Nephron progenitor cell (in vitro differentiated cells): ENCODE measurements at regions not wholly inside any gene's neighbourhood (a gene's known extent, or its start where the extent isn't known, plus 50 kb on each side); places are given as distances from the start of the nearest gene placed in this dataset.

Experiments used
- DNase-seq: peaks from one replicate; pipeline ENCODE4 v3.0.0; 2021
- H3K27ac Mint-ChIP-seq: 2 replicates; pipeline ENCODE4 v1.8.0; 2021; ENCODE audit warnings: mild to moderate bottlenecking, moderate library complexity, mixed read lengths
- H3K27me3 Mint-ChIP-seq: 2 replicates; pipeline ENCODE4 v1.8.0; 2021; ENCODE audit warnings: mild to moderate bottlenecking, low read depth, mixed read lengths; ENCODE audit not compliant: poor library complexity
- H3K36me3 Mint-ChIP-seq: 2 replicates; pipeline ENCODE4 v1.8.0; 2021; ENCODE audit warnings: low read depth, mixed read lengths
- H3K4me1 Mint-ChIP-seq: 2 replicates; pipeline ENCODE4 v1.8.0; 2021; ENCODE audit warnings: mixed read lengths
- H3K4me3 Mint-ChIP-seq: 2 replicates; pipeline ENCODE4 v1.8.0; 2021; ENCODE audit warnings: mild to moderate bottlenecking, moderate library complexity, mixed read lengths
- H3K9me3 Mint-ChIP-seq: 2 replicates; pipeline ENCODE4 v1.8.0; 2021; ENCODE audit warnings: mild to moderate bottlenecking, moderate library complexity, mixed read lengths
- TF ChIP-seq, protein P1 (sequence below): fragments of 200-600 bp; sonication (generic); IDR thresholded peaks from 2 replicates; pipeline ENCODE4 v1.5.0; 2021; ENCODE audit warnings: antibody characterized with exemption

- no peak for DNase-seq
- Mint-ChIP-seq H3K9me3 (peaks cover 18% of the 10 kb centered on the region), H3K27ac (no peak overlapping the region), H3K36me3 (peaks cover 4% of the 10 kb centered on the region), H3K27me3 (peaks cover 6% of the 10 kb centered on the region), H3K4me1 (peaks cover 33% of the 10 kb centered on the region), H3K4me3 (no peak overlapping the region)
- TF ChIP-seq, protein P1, sequence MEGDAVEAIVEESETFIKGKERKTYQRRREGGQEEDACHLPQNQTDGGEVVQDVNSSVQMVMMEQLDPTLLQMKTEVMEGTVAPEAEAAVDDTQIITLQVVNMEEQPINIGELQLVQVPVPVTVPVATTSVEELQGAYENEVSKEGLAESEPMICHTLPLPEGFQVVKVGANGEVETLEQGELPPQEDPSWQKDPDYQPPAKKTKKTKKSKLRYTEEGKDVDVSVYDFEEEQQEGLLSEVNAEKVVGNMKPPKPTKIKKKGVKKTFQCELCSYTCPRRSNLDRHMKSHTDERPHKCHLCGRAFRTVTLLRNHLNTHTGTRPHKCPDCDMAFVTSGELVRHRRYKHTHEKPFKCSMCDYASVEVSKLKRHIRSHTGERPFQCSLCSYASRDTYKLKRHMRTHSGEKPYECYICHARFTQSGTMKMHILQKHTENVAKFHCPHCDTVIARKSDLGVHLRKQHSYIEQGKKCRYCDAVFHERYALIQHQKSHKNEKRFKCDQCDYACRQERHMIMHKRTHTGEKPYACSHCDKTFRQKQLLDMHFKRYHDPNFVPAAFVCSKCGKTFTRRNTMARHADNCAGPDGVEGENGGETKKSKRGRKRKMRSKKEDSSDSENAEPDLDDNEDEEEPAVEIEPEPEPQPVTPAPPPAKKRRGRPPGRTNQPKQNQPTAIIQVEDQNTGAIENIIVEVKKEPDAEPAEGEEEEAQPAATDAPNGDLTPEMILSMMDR, result no peak
Observed at GRCh38 chr6:167426651-167427050, 101.8 kb downstream of the TTLL2 start.

DNA sequence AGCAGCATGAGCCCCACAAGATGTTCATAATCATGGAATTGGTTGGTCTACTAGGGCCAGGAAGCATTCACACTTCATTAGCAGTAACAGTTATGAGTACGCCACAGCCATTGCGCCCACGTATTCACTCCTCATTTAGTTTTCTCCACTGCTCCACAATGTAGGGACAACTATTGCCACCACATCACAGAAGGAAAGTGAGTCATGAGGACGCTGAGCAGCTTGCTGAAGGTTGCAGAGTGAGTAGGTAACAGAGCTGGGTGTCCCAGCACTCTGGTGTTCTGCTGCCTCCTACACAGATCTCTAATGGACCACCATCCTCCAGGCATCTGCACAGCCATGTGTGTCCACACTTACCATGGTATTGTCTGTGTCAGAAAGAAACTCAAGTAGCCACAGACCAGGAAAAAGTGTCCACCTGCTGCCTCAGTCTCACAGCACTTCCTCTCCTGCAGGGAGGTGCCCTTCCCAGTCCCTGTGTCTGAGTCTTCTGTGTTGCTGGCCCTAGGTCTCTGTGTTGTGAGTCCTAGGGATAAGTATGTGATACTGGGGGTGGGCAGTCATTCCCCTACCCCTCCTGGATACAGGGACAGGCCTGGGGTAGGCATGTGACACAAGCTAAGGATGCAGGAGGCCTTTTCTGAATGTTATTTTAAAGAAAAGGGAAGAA, 103.9 kb downstream of the TTLL2 start:
- DNase-seq, result no peak
- Mint-ChIP-seq H3K36me3 (peaks cover 4% of the 10 kb centered on the region), H3K27ac (no peak overlapping the region), H3K4me3 (no peak overlapping the region), H3K4me1 (peaks cover 33% of the 10 kb centered on the region), H3K27me3 (peaks cover 6% of the 10 kb centered on the region), H3K9me3 (peaks cover 22% of the 10 kb centered on the region)
- TF ChIP-seq, protein P1, result no peak

DNA sequence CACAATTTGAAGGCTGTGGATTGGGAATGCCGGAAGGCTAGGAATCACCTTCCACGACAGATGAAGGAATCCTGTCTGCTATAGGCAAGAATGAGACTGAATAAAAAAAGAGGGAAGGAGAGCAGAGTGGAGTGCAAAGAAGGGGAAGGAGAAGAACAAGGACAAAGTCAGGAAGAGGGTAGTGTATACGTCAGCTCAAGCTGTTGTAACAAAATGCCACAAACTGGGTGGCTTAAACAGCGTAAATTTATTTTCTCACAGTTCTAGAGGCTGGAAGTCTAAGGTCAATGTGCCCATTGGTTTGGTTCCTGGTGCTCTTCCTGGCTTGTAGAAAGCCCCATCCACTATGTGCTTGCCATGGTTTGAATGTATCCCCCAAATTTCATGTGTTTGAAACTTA, 104.5 kb downstream of the TTLL2 start:
- DNase-seq, result no peak
- H3K4me1 Mint-ChIP-seq, result peaks cover 32% of the 10 kb centered on the region

GRCh38 chr6:167435209-167435728, 110.4 kb downstream of the TTLL2 start:
- peaks cover 7% of the 10 kb centered on the region for H3K27me3 Mint-ChIP-seq

More for the DNA sequence above, 104.5 kb downstream of the TTLL2 start:
- Mint-ChIP-seq H3K27me3 (peaks cover 6% of the 10 kb centered on the region), H3K4me3 (no peak overlapping the region), H3K36me3 (peaks cover 3% of the 10 kb centered on the region), H3K9me3 (peaks cover 21% of the 10 kb centered on the region), H3K27ac (no peak overlapping the region)
- TF ChIP-seq, protein P1, result no peak

GRCh38 chr6:167437888-167438484, 113.1 kb downstream of the TTLL2 start:
- H3K27ac Mint-ChIP-seq, result no peak overlapping the region
- H3K4me1 Mint-ChIP-seq, result peaks cover 16% of the 10 kb centered on the region
- no peak overlapping the region for H3K4me3 Mint-ChIP-seq
- no peak for DNase-seq
- peaks cover 10% of the 10 kb centered on the region for H3K9me3 Mint-ChIP-seq
- H3K27me3 Mint-ChIP-seq, result peaks cover 17% of the 10 kb centered on the region
- TF ChIP-seq, protein P1, result no peak
- H3K36me3 Mint-ChIP-seq, result no peaks in the 10 kb centered on the region

More at GRCh38 chr6:167435209-167435728, 110.4 kb downstream of the TTLL2 start:
- peaks cover 10% of the 10 kb centered on the region for H3K9me3 Mint-ChIP-seq
- TF ChIP-seq, protein P1, result no peak
- H3K4me1 Mint-ChIP-seq, result no peaks in the 10 kb centered on the region
- H3K4me3 Mint-ChIP-seq, result no peak overlapping the region
- no peak for DNase-seq
- H3K36me3 Mint-ChIP-seq, result no peaks in the 10 kb centered on the region
- no peak overlapping the region for H3K27ac Mint-ChIP-seq
